Testis (tissue), 2 donors: ENCODE measurements at regions not wholly inside any gene's neighbourhood (a gene's known extent, or its start where the extent isn't known, plus 50 kb on each side); places are given as distances from the start of the nearest gene placed in this dataset.

ENCODE experiments used
- CTCF ChIP-seq, 3 experiments: fragments of 450-650 bp in 2 of 3; fragments of 200-600 bp in 1 of 3; sonication (generic) in 1 of 3; IDR thresholded peaks; one replicate each; pipeline ENCODE4 v1.5.1; 2016 to 2019; ENCODE audit warnings: antibody characterized with exemption in 3 of 3, mild to moderate bottlenecking in 2 of 3, moderate library complexity in 1 of 3
- POLR2A ChIP-seq: fragments of 450-650 bp; IDR thresholded peaks from one replicate; pipeline ENCODE4 v1.6.1; 2017; ENCODE audit warnings: antibody characterized with exemption, mild to moderate bottlenecking, moderate library complexity

GRCh38 chr9:88691091-88691490 is 156.1 kb downstream of the NXNL2 start:
- TF ChIP-seq CTCF (IDR thresholded peaks at IDR 0.05) (no peak), POLR2A (no peak)
